GM12874 (cell line): ENCODE measurements at regions not wholly inside any gene's neighbourhood (a gene's known extent, or its start where the extent isn't known, plus 50 kb on each side); places are given as distances from the start of the nearest gene placed in this dataset.

Experiments
- CTCF ChIP-seq: IDR thresholded peaks from 2 replicates; pipeline ENCODE4 v1.5.1; 2011; ENCODE audit warnings: low read depth, mild to moderate bottlenecking, control low read depth, low read length, moderate library complexity; ENCODE audit not compliant: insufficient read depth

DNA sequence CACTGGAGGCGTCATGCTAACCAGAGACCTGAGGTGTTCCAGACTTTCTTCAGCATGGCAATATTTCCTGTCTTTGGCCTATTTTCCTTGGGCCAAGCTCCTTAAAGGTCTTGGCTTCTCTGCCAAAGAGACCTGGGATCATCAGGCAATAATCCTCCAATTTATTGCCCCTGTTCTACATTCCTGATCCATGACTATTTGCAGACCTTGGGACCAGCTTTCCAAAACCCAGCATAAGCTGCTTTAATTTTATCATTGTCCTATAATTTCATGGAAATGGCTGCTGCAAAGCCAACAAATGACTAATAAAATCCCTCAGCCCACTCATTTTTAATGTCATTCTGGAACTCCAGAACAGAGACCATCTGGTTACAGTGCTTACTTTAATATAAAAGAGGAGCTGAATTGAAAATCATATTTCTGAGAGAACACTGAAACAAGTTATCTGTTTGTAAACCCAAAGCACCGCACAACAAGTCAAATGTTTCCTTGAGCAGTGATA, 166.9 kb upstream of the BTG1 start:
- TF ChIP-seq CTCF: no peak

DNA sequence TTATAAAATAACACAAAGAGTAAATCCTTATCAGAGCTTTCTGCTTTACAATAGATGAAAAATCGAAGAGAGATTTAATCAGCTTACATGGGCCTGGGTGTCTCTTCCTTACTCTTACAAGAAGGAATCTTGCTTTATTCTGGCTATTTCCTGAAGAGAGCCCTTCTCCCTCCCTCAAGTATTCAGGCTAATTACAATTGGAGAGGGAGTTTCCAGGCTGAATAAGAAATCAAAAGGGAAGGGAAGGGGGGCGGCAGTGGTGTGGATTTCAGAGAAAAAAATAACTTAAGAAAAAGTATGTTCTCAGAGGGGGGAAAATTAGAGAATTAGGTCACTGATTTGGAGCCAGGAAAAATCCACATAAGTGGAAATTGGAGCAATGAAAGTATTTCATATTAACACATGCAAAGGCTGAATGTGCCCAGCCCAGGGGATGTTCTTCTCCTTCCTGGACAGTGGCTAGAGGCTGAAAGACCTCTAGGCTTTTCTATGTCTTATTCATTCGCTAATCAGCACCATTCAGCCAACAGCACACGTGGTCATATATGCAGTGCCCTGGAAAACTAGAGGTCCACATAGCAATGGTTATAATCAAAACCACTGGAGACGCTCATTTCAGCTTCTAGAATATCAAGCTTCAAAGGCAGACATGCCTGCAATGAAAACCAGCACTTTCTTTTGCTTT, 158.9 kb upstream of the BTG1 start:
- TF ChIP-seq CTCF: no peak

GRCh38 chr12:92302041-92302829, 156.6 kb upstream of the BTG1 start:
- TF ChIP-seq CTCF: no peak

DNA sequence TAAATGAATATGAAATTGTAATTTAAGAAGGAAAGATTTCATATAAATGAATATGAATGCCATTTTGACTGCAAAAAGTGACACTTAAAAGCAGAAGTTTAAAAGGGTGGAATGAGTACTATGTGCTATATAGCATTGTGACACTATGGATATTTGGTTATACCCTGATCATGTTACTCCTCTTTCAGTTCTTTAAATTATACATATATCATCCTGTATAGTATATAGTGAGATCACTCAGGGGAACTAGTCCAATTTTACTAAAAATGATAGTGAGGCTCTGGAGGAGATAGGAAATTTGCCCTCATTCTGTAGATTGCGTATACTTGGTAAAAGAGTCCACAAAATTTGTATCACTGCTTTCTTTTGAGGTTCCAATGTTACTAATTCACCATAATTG, 155.7 kb upstream of the BTG1 start:
- no peak for TF ChIP-seq CTCF

DNA sequence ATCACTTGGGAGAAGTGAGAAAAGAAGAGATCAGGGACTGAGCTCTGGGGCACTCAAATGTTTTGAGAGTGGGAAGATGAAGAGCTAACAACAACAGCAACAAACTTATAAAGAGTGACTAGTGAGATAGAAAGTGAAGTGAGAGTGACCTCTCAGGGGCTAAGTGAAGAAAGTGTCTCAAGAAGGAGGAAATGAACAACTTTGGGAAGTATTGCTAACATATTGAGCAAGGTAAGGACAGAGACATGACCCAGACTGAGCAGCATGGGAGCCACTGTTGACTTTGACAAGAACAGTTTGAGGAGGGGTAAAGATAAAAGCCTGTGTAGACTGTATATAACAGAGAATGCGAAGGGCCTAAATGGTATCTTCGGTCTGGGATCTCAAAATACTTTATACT, 155.1 kb upstream of the BTG1 start:
- TF ChIP-seq CTCF: no peak

DNA sequence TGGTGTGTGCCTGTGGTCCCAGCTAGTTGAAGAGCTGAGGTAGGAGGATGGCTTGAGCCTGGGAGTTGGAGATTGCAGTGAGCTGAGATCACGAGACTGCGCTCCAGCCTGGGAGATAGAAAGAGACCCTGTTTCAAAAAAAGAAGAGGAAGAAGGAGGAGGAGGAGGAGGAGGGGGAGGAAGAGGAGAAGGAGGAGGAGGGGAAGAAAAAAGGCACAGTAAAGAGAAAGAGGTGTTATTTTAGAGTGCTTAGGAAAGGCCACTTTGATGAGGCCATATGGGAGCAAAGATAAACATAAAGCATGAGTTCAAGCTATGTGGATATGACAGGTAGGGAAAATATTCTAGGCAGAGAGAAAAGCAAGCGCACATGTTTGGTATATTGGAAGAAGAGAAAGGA, 154.1 kb upstream of the BTG1 start:
- TF ChIP-seq CTCF: no peak

DNA sequence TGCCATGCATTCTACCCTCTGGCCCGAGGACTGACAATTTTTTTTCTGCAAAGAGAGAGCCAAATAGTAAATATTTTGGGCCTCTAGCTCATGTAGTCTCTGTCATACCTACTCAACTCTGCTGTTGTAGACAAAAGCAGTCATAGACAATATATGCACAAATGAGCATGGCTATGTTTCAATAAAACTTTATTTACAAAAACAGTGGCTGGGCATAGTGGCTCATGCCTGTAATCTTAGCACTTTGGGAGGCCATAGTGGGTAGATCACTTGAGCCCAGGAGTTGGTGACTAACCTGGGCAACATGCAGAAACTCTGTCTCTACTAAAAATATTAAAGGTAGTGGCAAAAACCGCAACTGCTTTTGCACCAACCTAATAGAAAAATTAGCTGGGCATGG, 153.7 kb upstream of the BTG1 start:
- TF ChIP-seq CTCF: no peak
